Transverse colon (tissue), 4 donors: ENCODE measurements at regions not wholly inside any gene's neighbourhood (a gene's known extent, or its start where the extent isn't known, plus 50 kb on each side); places are given as distances from the start of the nearest gene placed in this dataset.

Experiments
- DNase-seq: peaks from one replicate; pipeline ENCODE4 v3.0.0-alpha.2; 2019
- H3K27ac ChIP-seq, 4 donors: fragments of 200-600 bp; sonication (generic); 2 replicates each; pipeline ENCODE4 v1.5.1; 2016 to 2018; ENCODE audit warnings: inconsistent platforms in 4 of 4
- H3K27me3 ChIP-seq: fragments of 200-600 bp; sonication (generic); 2 replicates; pipeline ENCODE4 v1.5.1; 2017; ENCODE audit warnings: inconsistent platforms
- H3K36me3 ChIP-seq, 4 donors: fragments of 200-600 bp; sonication (generic); 2 replicates each; pipeline ENCODE4 v1.5.1; 2017 to 2019; ENCODE audit warnings: inconsistent platforms in 4 of 4
- H3K4me1 ChIP-seq, 4 donors: fragments of 200-600 bp; sonication (generic); 2 replicates each; pipeline ENCODE4 v1.5.1; 2017 to 2020; ENCODE audit warnings: inconsistent platforms in 4 of 4
- H3K4me3 ChIP-seq, 4 donors: fragments of 200-600 bp; sonication (generic); 1 replicate in 1 of 4; 2 replicates in 3 of 4; pipeline versions ENCODE4 v1.5.1 to v1.6.1; 2017 to 2019; ENCODE audit warnings: inconsistent platforms in 4 of 4
- H3K9me3 ChIP-seq, 2 donors: fragments of 200-600 bp; sonication (generic); 2 replicates each; pipeline ENCODE4 v1.5.1; 2017 to 2019; ENCODE audit warnings: inconsistent platforms in 2 of 2
- CTCF ChIP-seq, 5 experiments: fragments of 200-600 bp in 3 of 5; fragments of 450-650 bp in 2 of 5; sonication (generic) in 3 of 5; IDR thresholded peaks; 1 replicate in 2 of 5; 2 replicates in 3 of 5; pipeline ENCODE4 v1.5.1; 2016 to 2017; ENCODE audit warnings: antibody characterized with exemption in 5 of 5, inconsistent platforms in 3 of 5, mild to moderate bottlenecking in 2 of 5, moderate library complexity in 1 of 5
- EP300 ChIP-seq: sonication (generic); formaldehyde crosslinking; IDR thresholded peaks from one replicate; pipeline ENCODE4 v1.6.1; 2017; ENCODE audit warnings: antibody characterized with exemption, low read depth
- POLR2A ChIP-seq: fragments of 450-650 bp; IDR thresholded peaks from one replicate; pipeline ENCODE4 v1.6.1; 2016; ENCODE audit warnings: antibody characterized with exemption, mild to moderate bottlenecking, moderate library complexity
- POLR2AphosphoS5 ChIP-seq, 3 donors: sonication (generic); formaldehyde crosslinking; IDR thresholded peaks; one replicate each; pipeline ENCODE4 v1.6.1; 2016; ENCODE audit warnings: antibody characterized with exemption in 3 of 3
- WGBS, 2 donors: methylation state at CpG; one replicate each; pipeline ENCODE4 v1.1.5; 2018; ENCODE audit warnings: low coverage in 1 of 2; 5-methylcytosine and 5-hydroxymethylcytosine counted together
- in situ Hi-C, 4 donors: fragments of 200-750 bp; cut with MboI; loops; one replicate each; pipeline versions ENCODE4 v1.15.0 to v1.15.1; 2017; ENCODE audit warnings: low sequenced_read_pairs in 3 of 4, low pct_ligation_motif_present in 1 of 4, low pct_unique_long_range_greater_than_20kb in 1 of 4
- intact Hi-C: fragments of 100-400 bp; cut with DNase I; formaldehyde crosslinking; loops from one replicate; pipeline ENCODE4 v1.15.1; 2023; ENCODE audit warnings: low total_unique reads

DNA sequence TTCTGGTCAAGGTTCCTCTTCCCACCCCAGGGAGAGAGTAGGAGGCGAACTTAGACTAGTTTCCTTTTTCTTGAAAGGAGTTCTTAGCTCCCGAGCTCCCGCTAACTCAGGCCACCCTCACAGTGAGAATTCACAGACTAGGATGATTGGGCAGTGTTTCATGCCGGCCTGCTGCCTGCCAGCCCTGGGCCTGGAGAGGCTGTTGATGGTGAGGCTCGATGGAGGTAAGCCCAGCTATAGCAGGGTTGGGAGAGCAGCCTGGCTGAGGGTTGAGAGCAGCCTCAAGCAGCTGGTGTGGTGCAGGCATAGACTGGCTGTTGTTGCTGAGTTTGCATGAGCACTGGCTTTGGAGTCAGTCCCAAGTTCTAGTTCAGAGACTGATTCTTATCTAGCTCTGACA lies 274.4 kb downstream of the MATN1 start:
- no peaks in the 10 kb centered on the region for H3K27me3 ChIP-seq
- H3K27ac ChIP-seq, result no peak overlapping the region
- H3K36me3 ChIP-seq, result no peaks in the 10 kb centered on the region
- TF ChIP-seq POLR2AphosphoS5 (IDR thresholded peaks at IDR 0.05) (no peak), POLR2A (no peak), EP300 (no peak), CTCF (IDR thresholded peaks at IDR 0.05) (no peak)
- in situ Hi-C loops, result no loop called here
- H3K4me3 ChIP-seq, result no peak overlapping the region
- DNase-seq, result no peak
- H3K9me3 ChIP-seq, result no peaks in the 10 kb centered on the region
- 17 to 50% methylated on average over 1 to 5 of the region's 5 CpGs for WGBS, 2 donors
- H3K4me1 ChIP-seq, result no peaks in the 10 kb centered on the region
- intact Hi-C loops, result no loop called here

DNA sequence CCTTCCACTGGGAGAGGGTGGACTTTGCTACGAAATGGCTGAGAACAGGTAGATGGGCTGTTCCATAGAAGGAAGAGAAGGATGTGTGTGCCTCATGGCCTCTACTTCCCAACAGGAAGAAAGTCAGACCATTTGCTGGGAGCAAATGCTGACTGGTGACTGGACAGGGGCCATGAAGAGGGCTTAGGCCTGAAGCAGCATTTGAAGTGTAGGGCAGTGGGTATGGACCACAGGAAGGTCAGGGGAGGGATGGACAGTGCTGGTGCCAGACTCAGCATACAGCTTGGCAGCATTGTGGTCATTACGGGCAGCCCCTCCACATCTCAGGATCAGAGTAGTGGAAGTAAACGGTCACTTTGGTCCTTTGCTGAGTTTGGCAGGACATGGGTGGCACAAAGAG lies 275.7 kb downstream of the MATN1 start:
- in situ Hi-C loops, result no loop called here
- intact Hi-C loops, result no loop called here
- H3K4me3 ChIP-seq, result no peak overlapping the region
- no peaks in the 10 kb centered on the region for H3K36me3 ChIP-seq
- H3K27me3 ChIP-seq, result no peaks in the 10 kb centered on the region
- no peak for DNase-seq
- no peaks in the 10 kb centered on the region for H3K4me1 ChIP-seq
- no peaks in the 10 kb centered on the region for H3K9me3 ChIP-seq
- 56 to 57% methylated on average over 1 to 3 of the region's 3 CpGs for WGBS, 2 donors
- no peak overlapping the region for H3K27ac ChIP-seq
- no peak for TF ChIP-seq POLR2A
- TF ChIP-seq POLR2AphosphoS5 (IDR thresholded peaks at IDR 0.05), result no peak
- no peak for TF ChIP-seq EP300
- no peak for TF ChIP-seq CTCF (IDR thresholded peaks at IDR 0.05)

- WGBS, 2 donors, result 47 to 86% methylated on average over 1 to 6 of the region's 6 CpGs
- intact Hi-C loops, result no loop called here
- H3K4me1 ChIP-seq, result no peaks in the 10 kb centered on the region
Measured at GRCh38 chr1:30447080-30447479, 276.3 kb downstream of the MATN1 start.

DNA sequence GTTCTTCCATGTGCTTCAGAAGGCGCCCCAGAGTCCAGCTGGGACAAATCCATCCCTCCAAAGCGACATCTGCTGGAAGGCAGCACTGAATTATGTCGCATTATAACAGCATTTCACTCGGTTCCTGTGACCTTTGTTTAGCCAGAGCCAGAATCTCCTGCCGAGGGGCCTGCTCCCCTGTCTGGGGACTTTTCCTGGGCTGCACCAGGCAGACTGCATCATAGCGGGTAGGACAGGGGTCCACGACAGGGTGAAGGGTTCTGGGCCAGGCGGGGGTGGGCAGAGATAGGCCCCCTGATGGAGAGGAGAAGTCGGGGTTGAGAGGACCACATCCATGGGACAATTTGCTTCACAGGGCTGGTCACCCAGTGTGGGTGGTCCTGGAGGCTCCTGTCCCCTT lies 276.9 kb downstream of the MATN1 start:
- Histone ChIP-seq H3K27me3 (no peaks in the 10 kb centered on the region), H3K9me3 (no peaks in the 10 kb centered on the region), H3K27ac (no peak overlapping the region), H3K4me1 (no peaks in the 10 kb centered on the region), H3K4me3 (no peak overlapping the region), H3K36me3 (no peaks in the 10 kb centered on the region)
- in situ Hi-C loops, result no loop called here
- intact Hi-C loops, result no loop called here
- WGBS, 2 donors, result 40% methylated on average over 9 of the region's 9 CpGs; no CpG with 5 or more reads in 1 of the 2 donors
- DNase-seq, result no peak
- TF ChIP-seq EP300 (no peak), POLR2AphosphoS5 (IDR thresholded peaks at IDR 0.05) (no peak), CTCF (IDR thresholded peaks at IDR 0.05) (no peak), POLR2A (no peak)

More at GRCh38 chr1:30447080-30447479, 276.3 kb downstream of the MATN1 start:
- in situ Hi-C loops, result no loop called here
- DNase-seq, result no peak
- Histone ChIP-seq H3K27me3 (no peaks in the 10 kb centered on the region), H3K27ac (no peak overlapping the region), H3K36me3 (no peaks in the 10 kb centered on the region), H3K9me3 (no peaks in the 10 kb centered on the region), H3K4me3 (no peak overlapping the region)
- TF ChIP-seq CTCF (IDR thresholded peaks at IDR 0.05) (no peak), EP300 (no peak), POLR2AphosphoS5 (IDR thresholded peaks at IDR 0.05) (no peak), POLR2A (no peak)
